Chondrocyte (in vitro differentiated cells): ENCODE measurements at regions not wholly inside any gene's neighbourhood (a gene's known extent, or its start where the extent isn't known, plus 50 kb on each side); places are given as distances from the start of the nearest gene placed in this dataset.
"Not testable (repeated sequence)": the region's sequence is repeated elsewhere in the genome, so short reads cannot be mapped to it uniquely, and the experiment has no call there.

Source experiments
- DNase-seq: peaks from one replicate; pipeline ENCODE4 v3.0.0; 2021; ENCODE audit warnings: mixed read lengths, low spot score
- H3K27ac Mint-ChIP-seq: one replicate; pipeline ENCODE4 v1.8.0; 2021; ENCODE audit warnings: mild to moderate bottlenecking, moderate library complexity, mixed read lengths; ENCODE audit not compliant: unreplicated experiment
- H3K27me3 Mint-ChIP-seq: 2 replicates; pipeline ENCODE4 v1.8.0; 2021; ENCODE audit warnings: low read depth, mixed read lengths
- H3K36me3 Mint-ChIP-seq: 2 replicates; pipeline ENCODE4 v1.8.0; 2021; ENCODE audit warnings: low read depth, mixed read lengths
- H3K4me1 Mint-ChIP-seq: 2 replicates; pipeline ENCODE4 v1.8.0; 2021; ENCODE audit warnings: low read depth, mild to moderate bottlenecking, mixed read lengths
- H3K4me3 Mint-ChIP-seq: one replicate; pipeline ENCODE4 v1.8.0; 2021; ENCODE audit warnings: mild to moderate bottlenecking, moderate library complexity, mixed read lengths; ENCODE audit not compliant: unreplicated experiment
- H3K9me3 Mint-ChIP-seq: 2 replicates; pipeline ENCODE4 v1.8.0; 2021; ENCODE audit warnings: low read depth, mixed read lengths
- CTCF ChIP-seq: fragments of 200-600 bp; sonication (generic); IDR thresholded peaks from 2 replicates; pipeline ENCODE4 v1.5.0; 2021; ENCODE audit warnings: antibody characterized with exemption, mild to moderate bottlenecking, moderate library complexity

- H3K4me1 Mint-ChIP-seq = no peaks in the 10 kb centered on the region
- no peak overlapping the region for H3K27ac Mint-ChIP-seq
- peaks cover 6% of the 10 kb centered on the region for H3K9me3 Mint-ChIP-seq
- TF ChIP-seq CTCF = no peak
- DNase-seq = no peak
- no peaks in the 10 kb centered on the region for H3K36me3 Mint-ChIP-seq
- peaks cover 12% of the 10 kb centered on the region for H3K27me3 Mint-ChIP-seq
- H3K4me3 Mint-ChIP-seq = no peak overlapping the region
These were observed 64.1 kb downstream of the BARX1 start for GRCh38 chr9:93891050-93891449.

- Mint-ChIP-seq H3K4me1 (no peaks in the 10 kb centered on the region), H3K9me3 (peaks cover 6% of the 10 kb centered on the region), H3K27ac (no peak overlapping the region)
These were observed 64.7 kb downstream of the BARX1 start for GRCh38 chr9:93890436-93890935.

GRCh38 chr9:93886911-93887310 is 68.2 kb downstream of the BARX1 start:
- Mint-ChIP-seq H3K27ac (no peak overlapping the region), H3K4me1 (no peaks in the 10 kb centered on the region), H3K27me3 (peaks cover 20% of the 10 kb centered on the region), H3K36me3 (no peaks in the 10 kb centered on the region), H3K9me3 (no peaks in the 10 kb centered on the region), H3K4me3 (no peak overlapping the region)
- DNase-seq = no peak
- no peak for TF ChIP-seq CTCF

More at GRCh38 chr9:93890436-93890935, 64.7 kb downstream of the BARX1 start:
- TF ChIP-seq CTCF = no peak
- no peaks in the 10 kb centered on the region for H3K36me3 Mint-ChIP-seq
- DNase-seq = no peak
- no peak overlapping the region for H3K4me3 Mint-ChIP-seq
- peaks cover 12% of the 10 kb centered on the region for H3K27me3 Mint-ChIP-seq

- no peak for TF ChIP-seq CTCF
- Mint-ChIP-seq H3K36me3 (no peaks in the 10 kb centered on the region), H3K27ac (no peak overlapping the region), H3K9me3 (no peaks in the 10 kb centered on the region), H3K27me3 (peaks cover 17% of the 10 kb centered on the region), H3K4me3 (no peak overlapping the region), H3K4me1 (no peaks in the 10 kb centered on the region)
- DNase-seq = no peak
These were observed 70.3 kb downstream of the BARX1 start for GRCh38 chr9:93884808-93885207.

GRCh38 chr9:93879662-93880407 is 75.3 kb downstream of the BARX1 start:
- not testable (repeated sequence) for H3K27ac Mint-ChIP-seq, H3K4me3 Mint-ChIP-seq, H3K36me3 Mint-ChIP-seq, DNase-seq, H3K4me1 Mint-ChIP-seq, H3K27me3 Mint-ChIP-seq
- H3K9me3 Mint-ChIP-seq = peaks cover 21% of the 10 kb centered on the region

- Mint-ChIP-seq H3K27ac (no peak overlapping the region), H3K36me3 (peaks cover 3% of the 10 kb centered on the region), H3K4me1 (no peaks in the 10 kb centered on the region), H3K4me3 (no peak overlapping the region), H3K27me3 (peaks cover 11% of the 10 kb centered on the region), H3K9me3 (peaks cover 37% of the 10 kb centered on the region)
- no peak for DNase-seq
- no peak for TF ChIP-seq CTCF
These were observed 79.8 kb downstream of the BARX1 start for GRCh38 chr9:93875330-93875729.
